HG03558 (cell line): ENCODE measurements at regions not wholly inside any gene's neighbourhood (a gene's known extent, or its start where the extent isn't known, plus 50 kb on each side); places are given as distances from the start of the nearest gene placed in this dataset.

Source experiments
- ATAC-seq: cut with Tn5 transposase; IDR thresholded peaks from one replicate; pipeline ENCODE4 v1.9.1; 2021; ENCODE audit warnings: moderate number of reproducible peaks; ENCODE audit not compliant: unreplicated experiment; ENCODE audit errors: extremely low read depth

GRCh38 chr5:128665747-128666355, 127.8 kb upstream of the FBN2 start:
- no peak for ATAC-seq

GRCh38 chr5:128667152-128667551, 129.1 kb upstream of the FBN2 start:
- no peak for ATAC-seq

- no peak for ATAC-seq
These were observed 129.7 kb upstream of the FBN2 start for GRCh38 chr5:128667751-128668150.

- no peak for ATAC-seq
These were observed 130.9 kb upstream of the FBN2 start for GRCh38 chr5:128668921-128669320.

GRCh38 chr5:128669803-128670202, 131.8 kb upstream of the FBN2 start:
- peak; percentile 67 for ATAC-seq

- ATAC-seq = no peak
These were observed 133.9 kb upstream of the FBN2 start for GRCh38 chr5:128671943-128672342.

- ATAC-seq = no peak
These were observed 135.0 kb upstream of the FBN2 start for GRCh38 chr5:128673000-128673399.

- ATAC-seq = no peak
These were observed 135.4 kb upstream of the FBN2 start for GRCh38 chr5:128673411-128673957.

GRCh38 chr5:128673970-128674369, 135.9 kb upstream of the FBN2 start:
- no peak for ATAC-seq

- ATAC-seq = peak; percentile 74
These were observed 136.9 kb upstream of the FBN2 start for GRCh38 chr5:128674837-128675446.

- ATAC-seq = no peak
These were observed 143.1 kb upstream of the FBN2 start for GRCh38 chr5:128681096-128681495.

GRCh38 chr5:128681764-128682592, 143.9 kb upstream of the FBN2 start:
- no peak for ATAC-seq

- ATAC-seq = no peak
These were observed 144.6 kb upstream of the FBN2 start for GRCh38 chr5:128682669-128683068.

GRCh38 chr5:128684961-128685360, 146.9 kb upstream of the FBN2 start:
- ATAC-seq = no peak

GRCh38 chr5:128687930-128688329, 149.9 kb upstream of the FBN2 start:
- ATAC-seq = no peak

GRCh38 chr5:128693764-128694163, 155.7 kb upstream of the FBN2 start:
- no peak for ATAC-seq

GRCh38 chr5:128695791-128696530, 157.9 kb upstream of the FBN2 start:
- no peak for ATAC-seq

- no peak for ATAC-seq
These were observed 163.3 kb upstream of the FBN2 start for GRCh38 chr5:128701301-128701700.

- ATAC-seq = no peak
These were observed 165.3 kb upstream of the FBN2 start for GRCh38 chr5:128703322-128703721.

- no peak for ATAC-seq
These were observed 168.2 kb upstream of the FBN2 start for GRCh38 chr5:128706269-128706668.
